Thyroid gland (tissue), 4 donors: ENCODE measurements at regions not wholly inside any gene's neighbourhood (a gene's known extent, or its start where the extent isn't known, plus 50 kb on each side); places are given as distances from the start of the nearest gene placed in this dataset.

Experiments used
- DNase-seq, 2 donors: peaks; one replicate each; pipeline ENCODE4 v3.0.0-alpha.2; 2019
- H3K27ac ChIP-seq, 3 donors: fragments of 200-600 bp; sonication (generic); 1 replicate in 2 of 3; 2 replicates in 1 of 3; pipeline ENCODE4 v1.5.1; 2016 to 2019; ENCODE audit warnings: mild to moderate bottlenecking in 1 of 3, moderate library complexity in 1 of 3
- H3K27me3 ChIP-seq: fragments of 200-600 bp; sonication (generic); one replicate; pipeline ENCODE4 v1.5.1; 2019
- H3K36me3 ChIP-seq, 2 donors: fragments of 200-600 bp; sonication (generic); one replicate each; pipeline ENCODE4 v1.5.1; 2016 to 2019
- H3K4me1 ChIP-seq, 2 donors: fragments of 200-600 bp; sonication (generic); one replicate each; pipeline ENCODE4 v1.5.1; 2017 to 2019
- H3K4me3 ChIP-seq, 3 donors: fragments of 200-600 bp; sonication (generic); replicated peaks in 1 of 3; 1 replicate in 2 of 3; 2 replicates in 1 of 3; pipeline ENCODE4 v1.5.1; 2016; ENCODE audit warnings: mild to moderate bottlenecking in 1 of 3
- H3K9me3 ChIP-seq: fragments of 200-600 bp; sonication (generic); one replicate; pipeline ENCODE4 v1.5.1; 2017
- POLR2A ChIP-seq, 2 donors: fragments of 450-650 bp; IDR thresholded peaks; one replicate each; pipeline ENCODE4 v1.6.1; 2017; ENCODE audit warnings: antibody characterized with exemption in 2 of 2, mild to moderate bottlenecking in 2 of 2, moderate library complexity in 1 of 2
- WGBS, 2 donors: methylation state at CpG; one replicate each; pipeline ENCODE4 v1.1.5; 2017; 5-methylcytosine and 5-hydroxymethylcytosine counted together
- intact Hi-C: fragments of 100-400 bp; cut with DNase I; formaldehyde crosslinking; loops from one replicate; pipeline ENCODE4 v1.15.1; 2023
- TF ChIP-seq, protein P1 (sequence below), 6 experiments: fragments of 200-600 bp in 3 of 6; fragments of 450-650 bp in 3 of 6; sonication (generic) in 3 of 6; IDR thresholded peaks; one replicate each; pipeline ENCODE4 v1.5.1; 2016 to 2019; ENCODE audit warnings: antibody characterized with exemption in 6 of 6, mild to moderate bottlenecking in 2 of 6, inconsistent platforms in 1 of 6, moderate library complexity in 1 of 6

DNA sequence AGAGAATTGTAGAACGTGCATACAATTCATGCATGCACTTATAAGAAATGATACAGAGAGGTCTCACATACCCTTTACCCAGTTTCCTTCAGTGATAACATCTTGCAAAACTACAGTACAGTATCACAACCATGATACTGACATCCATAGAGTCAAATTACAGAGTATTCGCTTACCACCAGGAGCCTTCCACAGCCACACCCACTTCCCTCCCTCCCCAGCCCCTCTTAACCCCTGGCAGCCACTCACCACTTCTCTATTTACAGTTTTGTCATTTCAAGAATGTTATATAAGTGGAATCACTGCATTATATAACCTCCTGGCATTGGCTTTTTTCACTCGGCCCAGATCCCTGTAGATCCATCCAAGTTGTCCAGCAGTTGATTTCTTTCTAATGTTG, 143.8 kb downstream of the ZNF248 start:
- H3K27ac ChIP-seq = no peak overlapping the region
- 61 to 66% methylated on average over 3 of the region's 3 CpGs for WGBS, 2 donors
- no peaks in the 10 kb centered on the region for H3K9me3 ChIP-seq
- TF ChIP-seq POLR2A (IDR thresholded peaks at IDR 0.05) = no peak
- TF ChIP-seq, protein P1, sequence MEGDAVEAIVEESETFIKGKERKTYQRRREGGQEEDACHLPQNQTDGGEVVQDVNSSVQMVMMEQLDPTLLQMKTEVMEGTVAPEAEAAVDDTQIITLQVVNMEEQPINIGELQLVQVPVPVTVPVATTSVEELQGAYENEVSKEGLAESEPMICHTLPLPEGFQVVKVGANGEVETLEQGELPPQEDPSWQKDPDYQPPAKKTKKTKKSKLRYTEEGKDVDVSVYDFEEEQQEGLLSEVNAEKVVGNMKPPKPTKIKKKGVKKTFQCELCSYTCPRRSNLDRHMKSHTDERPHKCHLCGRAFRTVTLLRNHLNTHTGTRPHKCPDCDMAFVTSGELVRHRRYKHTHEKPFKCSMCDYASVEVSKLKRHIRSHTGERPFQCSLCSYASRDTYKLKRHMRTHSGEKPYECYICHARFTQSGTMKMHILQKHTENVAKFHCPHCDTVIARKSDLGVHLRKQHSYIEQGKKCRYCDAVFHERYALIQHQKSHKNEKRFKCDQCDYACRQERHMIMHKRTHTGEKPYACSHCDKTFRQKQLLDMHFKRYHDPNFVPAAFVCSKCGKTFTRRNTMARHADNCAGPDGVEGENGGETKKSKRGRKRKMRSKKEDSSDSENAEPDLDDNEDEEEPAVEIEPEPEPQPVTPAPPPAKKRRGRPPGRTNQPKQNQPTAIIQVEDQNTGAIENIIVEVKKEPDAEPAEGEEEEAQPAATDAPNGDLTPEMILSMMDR (IDR thresholded peaks at IDR 0.05) = no peak
- DNase-seq = no peak
- no peaks in the 10 kb centered on the region for H3K27me3 ChIP-seq
- no peak overlapping the region for H3K4me3 ChIP-seq
- no peaks in the 10 kb centered on the region for H3K4me1 ChIP-seq
- H3K36me3 ChIP-seq = no peaks in the 10 kb centered on the region
- intact Hi-C loops = no loop called here

DNA sequence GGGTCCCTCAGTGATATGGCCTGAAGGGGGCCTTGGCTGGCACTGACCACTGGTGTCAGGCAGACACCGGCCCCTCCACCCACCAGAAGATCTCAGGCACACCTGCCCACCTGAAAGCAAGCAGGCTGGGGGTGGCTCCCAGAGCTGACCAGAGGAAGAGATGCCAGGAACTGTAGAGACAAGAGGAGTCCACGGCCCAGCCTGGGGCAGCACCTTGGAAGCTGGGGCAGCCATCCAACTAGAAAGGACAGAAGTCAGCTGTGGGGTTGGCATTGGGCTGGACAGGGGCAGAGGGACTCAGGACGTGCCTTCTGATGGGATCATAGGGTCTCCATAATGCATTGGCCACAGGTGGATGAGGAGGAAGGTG, 144.3 kb downstream of the ZNF248 start:
- 60 to 77% methylated on average over 3 of the region's 3 CpGs for WGBS, 2 donors
- DNase-seq = no peak

DNA sequence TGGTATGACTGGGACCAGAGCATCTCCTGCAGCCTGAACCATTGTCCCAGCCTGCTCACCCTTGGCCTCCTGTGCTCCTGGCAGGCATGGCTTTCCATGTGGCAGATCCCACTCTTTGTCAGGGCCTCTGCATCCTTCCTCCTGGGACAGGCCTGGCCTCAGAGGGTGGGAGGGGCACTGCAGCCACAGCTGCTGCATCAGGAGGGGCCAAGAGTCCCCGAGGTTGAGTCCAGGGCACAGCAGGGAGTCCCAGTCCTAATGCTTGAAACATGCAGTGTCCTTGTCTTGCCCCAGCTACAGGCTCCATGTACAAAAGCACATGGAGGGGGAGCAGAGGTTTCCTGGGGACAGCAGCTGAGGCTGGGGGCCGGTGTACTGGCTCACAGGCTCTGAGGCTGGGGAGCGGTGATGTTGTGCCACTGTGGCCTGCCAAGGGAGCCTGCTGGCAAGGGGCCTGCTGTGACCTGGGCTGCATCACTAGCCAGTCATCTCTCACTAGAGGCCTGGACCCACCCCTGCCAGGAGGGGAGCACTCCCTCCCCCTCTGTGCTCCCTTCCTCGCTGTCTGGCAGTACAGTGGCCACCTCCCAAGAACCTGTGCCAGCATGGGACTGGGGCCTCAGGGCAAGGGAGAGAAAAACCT, 144.8 kb downstream of the ZNF248 start:
- 40 to 83% methylated on average over 1 to 4 of the region's 4 CpGs for whole genome bisulfite sequencing, 2 donors
- no peak for DNase-seq

More for the DNA sequence above, 144.3 kb downstream of the ZNF248 start:
- no peaks in the 10 kb centered on the region for H3K36me3 ChIP-seq
- TF ChIP-seq, protein P1 (IDR thresholded peaks at IDR 0.05) = no peak
- H3K4me3 ChIP-seq = no peak overlapping the region
- H3K27ac ChIP-seq = no peak overlapping the region
- no peaks in the 10 kb centered on the region for H3K27me3 ChIP-seq
- no peaks in the 10 kb centered on the region for H3K9me3 ChIP-seq
- no peaks in the 10 kb centered on the region for H3K4me1 ChIP-seq
- intact Hi-C loops = no loop called here

DNA sequence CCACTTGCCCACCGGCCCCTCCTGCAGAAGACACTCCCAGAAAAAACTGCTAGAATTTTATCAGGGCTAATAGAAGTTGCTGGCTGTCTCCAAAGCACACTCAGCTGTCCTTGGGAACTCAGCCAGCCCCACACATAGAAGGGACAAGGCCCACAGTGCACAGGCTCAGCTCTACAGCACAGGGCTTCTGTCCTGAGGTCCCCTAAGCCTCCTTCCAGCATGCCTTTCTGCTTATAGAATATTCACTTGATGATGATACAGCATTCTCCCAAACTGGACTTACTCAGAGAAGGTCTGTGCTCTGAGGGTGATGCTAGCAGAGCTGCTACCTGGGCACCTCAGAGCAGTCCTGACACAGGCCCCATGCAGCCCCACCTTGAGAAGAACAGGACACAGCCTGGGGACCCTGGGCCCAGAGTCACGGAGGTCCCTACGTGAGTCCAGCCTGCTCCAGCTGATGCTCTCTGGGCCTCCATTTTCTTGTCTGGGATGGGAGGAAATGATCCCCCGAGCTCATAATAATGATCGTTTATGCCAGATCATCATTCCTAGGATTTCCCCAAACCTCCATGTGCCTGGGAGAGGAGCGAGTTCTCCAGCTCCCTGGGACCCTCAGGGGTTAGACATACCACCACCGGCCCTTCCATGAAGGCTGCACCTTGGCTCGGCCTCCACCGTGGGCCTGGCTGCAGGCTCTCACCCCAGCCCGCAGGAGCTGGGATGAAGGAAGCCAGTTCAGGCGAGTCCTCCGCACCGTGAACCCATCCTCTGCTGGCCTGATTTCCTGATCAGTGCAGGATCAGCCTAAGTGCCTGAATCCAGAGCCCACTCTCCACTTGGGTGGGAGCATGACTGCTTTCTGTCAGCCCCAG, 145.6 kb downstream of the ZNF248 start:
- Histone ChIP-seq H3K36me3 (no peaks in the 10 kb centered on the region), H3K4me1 (no peaks in the 10 kb centered on the region), H3K27ac (no peak overlapping the region), H3K4me3 (no peak overlapping the region), H3K9me3 (no peaks in the 10 kb centered on the region), H3K27me3 (no peaks in the 10 kb centered on the region)
- no peak for DNase-seq
- 73 to 81% methylated on average over 10 to 12 of the region's 13 CpGs for WGBS, 2 donors
- TF ChIP-seq POLR2A (IDR thresholded peaks at IDR 0.05) = no peak
- TF ChIP-seq, protein P1 (IDR thresholded peaks at IDR 0.05) = no peak
- intact Hi-C loops = no loop called here

More for the DNA sequence above, 144.8 kb downstream of the ZNF248 start:
- TF ChIP-seq POLR2A (IDR thresholded peaks at IDR 0.05) = no peak
- TF ChIP-seq, protein P1 (IDR thresholded peaks at IDR 0.05) = no peak
- Histone ChIP-seq H3K4me3 (no peak overlapping the region), H3K9me3 (no peaks in the 10 kb centered on the region), H3K36me3 (no peaks in the 10 kb centered on the region), H3K4me1 (no peaks in the 10 kb centered on the region), H3K27ac (no peak overlapping the region), H3K27me3 (no peaks in the 10 kb centered on the region)
- intact Hi-C loops = no loop called here
